ENCODE measurements at regions not wholly inside any gene's neighbourhood (a gene's known extent, or its start where the extent isn't known, plus 50 kb on each side); places are given as distances from the start of the nearest gene placed in this dataset.

- H3K27me3 ChIP-seq (replicated peaks; ENCODE audit: control insufficient read depth, insufficient read depth, low read length), result no peaks in the 10 kb centered on the region
- H3K27me3 Mint-ChIP-seq (ENCODE audit: insufficient read depth, unreplicated experiment), result no peaks in the 10 kb centered on the region
- no peak for TF ChIP-seq CTCF (IDR thresholded peaks at IDR 0.05; ENCODE audit: insufficient read depth in 1 of 2, low read depth in 1 of 2, low read length in 1 of 2, severe bottlenecking in 1 of 2, unreplicated experiment in 1 of 2)
- H3K36me3 ChIP-seq (ENCODE audit: control insufficient read depth, insufficient read depth, low read length), result no peaks in the 10 kb centered on the region
- no peak overlapping the region for H3K4me3 ChIP-seq (ENCODE audit: low read depth, low read length)
- DNase-seq, result no peak
- no TSS peak for BruUV-seq (replicated peaks)
- H3K4me3 Mint-ChIP-seq (ENCODE audit: unreplicated experiment), result no peak overlapping the region
- no peaks in the 10 kb centered on the region for H3K9me3 ChIP-seq
- H3K9me3 Mint-ChIP-seq (ENCODE audit: unreplicated experiment), result no peaks in the 10 kb centered on the region
- ChIA-PET CTCF (no interaction called here), POLR2A (no interaction called here)
- intact Hi-C loops (cut with micrococcal nuclease; ENCODE audit: unreplicated experiment), result no loop called here
- no peaks in the 10 kb centered on the region for H3K4me1 ChIP-seq
- H3K4me1 Mint-ChIP-seq (ENCODE audit: low read depth, unreplicated experiment), result no peaks in the 10 kb centered on the region
- no peak overlapping the region for H3K27ac Mint-ChIP-seq (ENCODE audit: unreplicated experiment)
- H3K36me3 Mint-ChIP-seq (ENCODE audit: insufficient read depth, unreplicated experiment), result no peaks in the 10 kb centered on the region
Observed at GRCh38 chr4:177006331-177006730, 213.6 kb upstream of the VEGFC start.

GRCh38 chr4:177008071-177008835 is 215.5 kb upstream of the VEGFC start:
- CTCF ChIA-PET, result no interaction called here
- H3K4me1 Mint-ChIP-seq (ENCODE audit: low read depth, unreplicated experiment), result no peaks in the 10 kb centered on the region
- H3K27me3 Mint-ChIP-seq (ENCODE audit: insufficient read depth, unreplicated experiment), result no peaks in the 10 kb centered on the region
- no peak overlapping the region for H3K27ac Mint-ChIP-seq (ENCODE audit: unreplicated experiment)
- Histone ChIP-seq H3K36me3 (ENCODE audit: control insufficient read depth, insufficient read depth, low read length) (no peaks in the 10 kb centered on the region), H3K27me3 (replicated peaks; ENCODE audit: control insufficient read depth, insufficient read depth, low read length) (no peaks in the 10 kb centered on the region), H3K4me1 (no peaks in the 10 kb centered on the region), H3K4me3 (ENCODE audit: low read depth, low read length) (no peak overlapping the region), H3K9me3 (no peaks in the 10 kb centered on the region)
- no peak for DNase-seq
- no peak overlapping the region for H3K4me3 Mint-ChIP-seq (ENCODE audit: unreplicated experiment)
- POLR2A ChIA-PET, result no interaction called here
- H3K36me3 Mint-ChIP-seq (ENCODE audit: insufficient read depth, unreplicated experiment), result no peaks in the 10 kb centered on the region
- no peak for TF ChIP-seq CTCF (IDR thresholded peaks at IDR 0.05; ENCODE audit: insufficient read depth in 1 of 2, low read depth in 1 of 2, low read length in 1 of 2, severe bottlenecking in 1 of 2, unreplicated experiment in 1 of 2)
- no TSS peak for BruUV-seq (replicated peaks)
- no peaks in the 10 kb centered on the region for H3K9me3 Mint-ChIP-seq (ENCODE audit: unreplicated experiment)
- intact Hi-C loops (cut with micrococcal nuclease; ENCODE audit: unreplicated experiment), result no loop called here

GRCh38 chr4:177008836-177009501 is 216.2 kb upstream of the VEGFC start:
- no peak for TF ChIP-seq CTCF (IDR thresholded peaks at IDR 0.05; ENCODE audit: insufficient read depth in 1 of 2, low read depth in 1 of 2, low read length in 1 of 2, severe bottlenecking in 1 of 2, unreplicated experiment in 1 of 2)
- intact Hi-C loops (cut with micrococcal nuclease; ENCODE audit: unreplicated experiment), result no loop called here
- ChIA-PET CTCF (interaction anchor here (0.5 kb wide), 1 partner anchor 15 kb away, joined by 3 read pairs; no protein-coding TSS in a partner anchor), POLR2A (no interaction called here)
- Mint-ChIP-seq H3K4me1 (ENCODE audit: low read depth, unreplicated experiment) (no peaks in the 10 kb centered on the region), H3K27ac (ENCODE audit: unreplicated experiment) (no peak overlapping the region), H3K36me3 (ENCODE audit: insufficient read depth, unreplicated experiment) (no peaks in the 10 kb centered on the region), H3K27me3 (ENCODE audit: insufficient read depth, unreplicated experiment) (no peaks in the 10 kb centered on the region), H3K4me3 (ENCODE audit: unreplicated experiment) (no peak overlapping the region), H3K9me3 (ENCODE audit: unreplicated experiment) (no peaks in the 10 kb centered on the region)
- Histone ChIP-seq H3K36me3 (ENCODE audit: control insufficient read depth, insufficient read depth, low read length) (no peaks in the 10 kb centered on the region), H3K4me3 (ENCODE audit: low read depth, low read length) (no peak overlapping the region), H3K9me3 (no peaks in the 10 kb centered on the region), H3K27me3 (replicated peaks; ENCODE audit: control insufficient read depth, insufficient read depth, low read length) (no peaks in the 10 kb centered on the region), H3K4me1 (no peaks in the 10 kb centered on the region)
- DNase-seq, result no peak
- BruUV-seq (replicated peaks), result no TSS peak
